Coronary artery (tissue), 2 donors: ENCODE measurements at regions not wholly inside any gene's neighbourhood (a gene's known extent, or its start where the extent isn't known, plus 50 kb on each side); places are given as distances from the start of the nearest gene placed in this dataset.

Experiments
- DNase-seq: peaks from one replicate; pipeline ENCODE4 v3.0.0-alpha.2; 2017; ENCODE audit warnings: low spot score
- H3K27ac ChIP-seq, 2 donors: fragments of 200-600 bp; sonication (generic); one replicate each; pipeline ENCODE4 v1.5.1; 2016 to 2019
- H3K4me3 ChIP-seq: fragments of 200-600 bp; sonication (generic); 2 replicates; pipeline ENCODE4 v1.5.1; 2016; ENCODE audit warnings: mild to moderate bottlenecking, moderate library complexity
- TF ChIP-seq, protein P1 (sequence below): fragments of 200-600 bp; sonication (generic); IDR thresholded peaks from one replicate; pipeline ENCODE4 v1.5.1; 2019; ENCODE audit warnings: antibody characterized with exemption

DNA sequence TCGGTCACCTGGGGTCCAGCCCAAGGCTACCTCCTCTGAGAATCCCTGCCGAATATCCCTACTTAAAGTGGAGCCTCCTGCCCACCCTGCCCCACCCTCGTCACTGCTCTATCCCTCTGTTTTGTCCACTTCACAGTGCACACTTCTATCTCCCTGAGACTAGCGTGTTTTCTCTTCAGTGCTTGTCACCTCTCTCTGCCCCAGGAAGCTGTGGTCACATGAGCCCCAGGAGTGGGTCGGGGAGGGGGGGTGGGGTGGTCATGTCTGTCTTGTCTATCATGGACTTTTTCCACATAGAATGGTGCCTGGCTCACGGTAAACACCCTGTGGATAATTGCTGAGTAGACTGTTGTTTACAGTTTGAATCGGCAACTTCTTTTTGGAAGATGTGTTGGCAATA is 673.6 kb downstream of the PTPRU start:
- no peak overlapping the region for H3K27ac ChIP-seq
- DNase-seq = no peak
- TF ChIP-seq, protein P1, sequence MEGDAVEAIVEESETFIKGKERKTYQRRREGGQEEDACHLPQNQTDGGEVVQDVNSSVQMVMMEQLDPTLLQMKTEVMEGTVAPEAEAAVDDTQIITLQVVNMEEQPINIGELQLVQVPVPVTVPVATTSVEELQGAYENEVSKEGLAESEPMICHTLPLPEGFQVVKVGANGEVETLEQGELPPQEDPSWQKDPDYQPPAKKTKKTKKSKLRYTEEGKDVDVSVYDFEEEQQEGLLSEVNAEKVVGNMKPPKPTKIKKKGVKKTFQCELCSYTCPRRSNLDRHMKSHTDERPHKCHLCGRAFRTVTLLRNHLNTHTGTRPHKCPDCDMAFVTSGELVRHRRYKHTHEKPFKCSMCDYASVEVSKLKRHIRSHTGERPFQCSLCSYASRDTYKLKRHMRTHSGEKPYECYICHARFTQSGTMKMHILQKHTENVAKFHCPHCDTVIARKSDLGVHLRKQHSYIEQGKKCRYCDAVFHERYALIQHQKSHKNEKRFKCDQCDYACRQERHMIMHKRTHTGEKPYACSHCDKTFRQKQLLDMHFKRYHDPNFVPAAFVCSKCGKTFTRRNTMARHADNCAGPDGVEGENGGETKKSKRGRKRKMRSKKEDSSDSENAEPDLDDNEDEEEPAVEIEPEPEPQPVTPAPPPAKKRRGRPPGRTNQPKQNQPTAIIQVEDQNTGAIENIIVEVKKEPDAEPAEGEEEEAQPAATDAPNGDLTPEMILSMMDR = no peak
- no peak overlapping the region for H3K4me3 ChIP-seq

DNA sequence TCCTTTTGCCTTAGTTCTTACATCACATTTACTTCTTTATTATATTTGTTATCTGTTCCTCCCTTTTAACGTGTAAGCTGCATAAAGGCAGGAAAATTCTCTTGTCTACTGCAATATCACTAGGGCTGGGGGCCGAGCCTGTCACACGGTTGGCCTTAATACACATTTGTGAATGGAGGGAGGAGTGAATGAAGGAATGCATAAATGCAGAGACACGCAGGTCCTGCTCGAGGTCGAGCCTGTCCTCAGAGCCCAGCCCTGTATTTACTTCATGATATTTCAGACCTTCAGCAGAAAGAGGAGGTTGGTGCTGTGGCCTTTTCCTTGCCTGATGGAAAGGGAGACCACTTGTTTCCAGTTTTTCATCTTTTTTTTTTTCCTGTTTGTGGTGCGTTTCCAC is 671.3 kb downstream of the PTPRU start:
- no peak overlapping the region for H3K27ac ChIP-seq
- no peak for DNase-seq
- TF ChIP-seq, protein P1 = no peak

DNA sequence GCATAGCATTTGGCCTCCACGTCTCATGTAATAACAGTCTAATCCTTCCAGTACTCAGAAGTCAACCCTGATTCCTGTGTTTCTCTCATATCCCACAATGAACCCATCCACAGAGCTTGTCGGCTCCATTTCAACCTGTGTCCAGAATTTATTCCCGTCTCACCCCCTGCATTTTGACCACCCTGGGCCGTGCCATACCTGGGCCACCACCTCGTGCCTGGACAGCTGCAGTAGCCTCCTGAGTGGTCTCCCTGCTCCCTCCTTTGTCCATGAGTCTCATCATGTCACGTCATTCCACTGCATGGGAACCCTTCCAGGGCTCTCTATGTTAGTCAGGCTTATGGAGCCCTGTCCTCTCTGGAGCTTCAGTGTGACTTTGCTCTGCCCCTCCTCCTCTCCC is 670.6 kb downstream of the PTPRU start:
- H3K27ac ChIP-seq = no peak overlapping the region
- H3K4me3 ChIP-seq = no peak overlapping the region
- no peak for DNase-seq
- TF ChIP-seq, protein P1 = no peak

More for the DNA sequence above, 671.3 kb downstream of the PTPRU start:
- H3K4me3 ChIP-seq = no peak overlapping the region

DNA sequence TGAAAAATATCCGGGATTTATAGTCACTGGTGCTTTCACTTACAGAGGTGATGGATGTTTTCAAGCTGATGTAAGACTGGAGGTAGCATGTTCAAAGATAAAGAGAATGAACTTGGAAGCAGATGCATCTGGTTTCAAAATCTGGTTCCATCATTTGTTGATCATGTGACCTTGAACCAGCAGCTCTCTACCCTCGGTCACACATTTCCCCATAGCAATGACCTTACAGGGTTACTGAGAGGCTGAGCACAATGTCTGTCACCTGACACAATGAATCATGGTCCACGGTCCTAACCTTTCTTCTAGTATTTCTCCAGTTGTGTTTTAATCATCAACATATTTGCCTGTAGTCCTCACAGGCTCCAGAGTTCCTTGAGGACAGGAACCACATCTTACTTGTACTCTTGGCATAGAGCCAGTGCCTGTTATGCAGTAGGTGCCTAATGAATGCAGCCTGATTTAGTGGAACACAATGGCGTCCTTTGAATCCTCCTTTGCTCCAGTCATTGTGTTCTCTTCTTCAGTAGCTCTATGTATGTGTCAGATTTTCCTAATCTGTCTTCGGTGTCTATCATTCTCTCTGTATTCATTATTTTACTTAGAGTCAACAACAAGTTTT is 667.3 kb downstream of the PTPRU start:
- no peak overlapping the region for H3K4me3 ChIP-seq
- no peak overlapping the region for H3K27ac ChIP-seq
- no peak for DNase-seq
- TF ChIP-seq, protein P1 = no peak

DNA sequence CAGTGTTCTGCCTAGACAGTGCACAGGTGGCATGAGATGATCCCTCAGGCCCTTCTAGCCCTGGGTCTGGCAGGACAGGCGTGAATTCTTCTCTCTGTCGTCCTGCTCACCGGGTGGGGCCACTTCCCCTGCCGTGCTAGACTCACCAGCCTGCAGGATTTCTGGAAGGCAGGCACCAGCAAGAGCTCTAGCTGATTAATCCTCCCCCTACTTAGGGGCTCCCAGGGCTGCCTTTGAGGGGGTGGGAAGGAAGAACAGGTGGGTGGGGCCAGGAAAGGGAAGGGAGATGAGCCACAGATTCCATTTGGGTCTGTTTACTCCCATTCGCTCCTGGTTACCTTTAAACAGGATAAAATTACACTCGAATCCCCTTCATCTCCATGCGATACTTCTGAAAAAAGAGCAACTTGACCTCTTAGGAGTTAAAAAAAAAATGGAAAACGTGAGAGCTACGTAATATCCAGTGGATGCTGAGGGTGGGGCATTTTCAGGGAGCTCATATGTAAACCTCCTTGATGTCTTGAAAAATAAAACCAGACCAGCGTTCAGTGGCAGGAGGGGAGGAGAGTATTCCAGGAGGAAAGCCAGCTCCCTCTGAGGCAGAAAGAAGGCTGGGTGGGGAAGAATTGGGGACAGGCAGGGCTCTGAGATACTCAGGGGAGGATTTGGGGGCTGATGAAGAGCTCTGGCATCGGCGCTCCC is 665.5 kb downstream of the PTPRU start:
- DNase-seq = no peak
- Histone ChIP-seq H3K4me3 (no peak overlapping the region), H3K27ac (no peak overlapping the region)
- TF ChIP-seq, protein P1 = no peak

DNA sequence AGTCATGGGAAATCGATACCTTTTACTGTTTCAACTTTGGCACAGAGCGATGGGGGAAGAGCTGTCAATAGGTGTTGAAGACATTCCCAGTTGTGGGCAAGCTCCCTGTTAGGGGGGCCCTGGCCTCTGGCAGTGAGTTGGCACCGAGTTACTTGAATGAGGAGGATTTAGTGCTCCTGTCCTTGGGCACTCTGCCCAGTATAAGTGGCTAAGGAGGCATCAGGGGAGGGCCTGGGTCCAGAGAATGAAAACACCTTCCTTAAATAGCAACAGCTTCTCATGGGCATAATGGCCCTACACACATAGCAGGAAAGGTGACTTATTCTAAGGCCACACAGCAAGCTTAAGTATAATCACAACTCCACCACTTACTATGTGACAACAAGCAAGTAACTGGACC is 664.4 kb downstream of the PTPRU start:
- Histone ChIP-seq H3K4me3 (no peak overlapping the region), H3K27ac (no peak overlapping the region)
- TF ChIP-seq, protein P1 = no peak
- DNase-seq = no peak

DNA sequence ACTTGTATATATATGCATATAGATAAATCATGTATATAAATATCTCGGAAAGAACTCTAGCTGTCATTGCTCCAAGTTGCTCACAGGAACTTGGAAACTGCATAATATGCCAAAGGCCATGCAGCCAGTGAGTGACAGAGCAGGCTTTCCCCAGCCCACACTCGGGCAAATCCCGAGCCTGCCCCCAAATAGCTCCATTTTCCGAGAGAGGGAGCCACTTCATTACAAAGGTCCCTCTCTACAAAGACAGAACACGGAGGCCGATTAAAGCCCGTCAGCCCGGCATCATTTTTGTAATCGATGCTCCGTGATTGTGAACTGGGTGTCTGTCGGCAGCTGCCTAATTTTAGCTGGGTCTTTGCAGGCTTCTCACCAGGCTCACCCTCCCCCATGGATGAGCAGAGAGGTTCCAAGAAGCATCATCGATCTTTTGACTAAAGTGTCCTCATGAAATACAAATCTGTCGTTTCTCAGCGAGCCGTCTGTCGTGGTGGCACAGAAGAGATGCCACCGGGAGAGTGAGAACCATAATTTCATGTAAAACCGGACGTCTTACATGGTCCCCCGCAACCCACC is 663.9 kb downstream of the PTPRU start:
- TF ChIP-seq, protein P1 = no peak
- DNase-seq = no peak
- H3K27ac ChIP-seq = no peak overlapping the region
- H3K4me3 ChIP-seq = no peak overlapping the region
